Activated T-cell treated with anti-CD3 and anti-CD28 coated beads, Interleukin-2, amount 50 U/mL, for 24 hours (primary cell): ENCODE measurements at regions not wholly inside any gene's neighbourhood (a gene's known extent, or its start where the extent isn't known, plus 50 kb on each side); places are given as distances from the start of the nearest gene placed in this dataset.
"Not testable (repeated sequence)": the region's sequence is repeated elsewhere in the genome, so short reads cannot be mapped to it uniquely, and the experiment has no call there.

Experiments
- DNase-seq: peaks from one replicate; pipeline ENCODE4 v3.0.0-alpha.2; 2020
- H3K27ac Mint-ChIP-seq: 2 replicates; pipeline ENCODE4 v1.8.0; 2020; ENCODE audit warnings: mild to moderate bottlenecking, mixed read lengths
- H3K27me3 Mint-ChIP-seq: 2 replicates; pipeline ENCODE4 v1.8.0; 2020; ENCODE audit warnings: mixed read lengths
- H3K36me3 Mint-ChIP-seq: 2 replicates; pipeline ENCODE4 v1.8.0; 2020; ENCODE audit warnings: low read depth, mixed read lengths
- H3K4me1 Mint-ChIP-seq: 2 replicates; pipeline ENCODE4 v1.8.0; 2020; ENCODE audit warnings: low read depth, mixed read lengths
- H3K4me3 Mint-ChIP-seq: 2 replicates; pipeline ENCODE4 v1.8.0; 2020; ENCODE audit warnings: mild to moderate bottlenecking, moderate library complexity, mixed read lengths
- H3K9me3 Mint-ChIP-seq: 2 replicates; pipeline ENCODE4 v1.8.0; 2020; ENCODE audit warnings: mixed read lengths

DNA sequence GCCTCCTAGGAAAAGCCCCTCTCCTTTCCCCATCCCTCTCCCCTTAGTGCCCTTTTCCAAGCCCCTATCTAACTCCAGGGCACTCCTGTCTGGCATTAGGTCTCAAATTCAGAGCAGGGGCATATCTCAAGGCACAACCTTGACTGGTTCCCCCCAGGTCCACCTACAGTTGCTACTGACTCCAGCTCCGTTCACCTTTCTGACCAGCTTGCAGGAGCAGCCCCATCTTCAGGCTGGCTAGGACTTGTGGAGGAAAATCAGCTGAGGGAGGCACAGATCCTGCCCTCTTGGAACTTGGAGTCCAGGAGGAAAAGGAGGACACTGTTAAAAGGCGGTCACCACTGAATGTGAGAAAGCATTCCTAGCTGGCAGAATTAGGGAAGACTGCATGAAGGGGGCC lies 152.4 kb downstream of the ZFP36L2 start:
- H3K27me3 Mint-ChIP-seq, result no peaks in the 10 kb centered on the region
- H3K36me3 Mint-ChIP-seq, result no peaks in the 10 kb centered on the region
- H3K27ac Mint-ChIP-seq, result no peak overlapping the region

GRCh38 chr2:43073401-43073825 lies 153.0 kb downstream of the ZFP36L2 start:
- H3K27me3 Mint-ChIP-seq, result no peaks in the 10 kb centered on the region
- H3K9me3 Mint-ChIP-seq, result no peaks in the 10 kb centered on the region

More for the DNA sequence above, 152.4 kb downstream of the ZFP36L2 start:
- no peaks in the 10 kb centered on the region for H3K4me1 Mint-ChIP-seq
- H3K4me3 Mint-ChIP-seq, result no peak overlapping the region
- H3K9me3 Mint-ChIP-seq, result no peaks in the 10 kb centered on the region
- no peak for DNase-seq

DNA sequence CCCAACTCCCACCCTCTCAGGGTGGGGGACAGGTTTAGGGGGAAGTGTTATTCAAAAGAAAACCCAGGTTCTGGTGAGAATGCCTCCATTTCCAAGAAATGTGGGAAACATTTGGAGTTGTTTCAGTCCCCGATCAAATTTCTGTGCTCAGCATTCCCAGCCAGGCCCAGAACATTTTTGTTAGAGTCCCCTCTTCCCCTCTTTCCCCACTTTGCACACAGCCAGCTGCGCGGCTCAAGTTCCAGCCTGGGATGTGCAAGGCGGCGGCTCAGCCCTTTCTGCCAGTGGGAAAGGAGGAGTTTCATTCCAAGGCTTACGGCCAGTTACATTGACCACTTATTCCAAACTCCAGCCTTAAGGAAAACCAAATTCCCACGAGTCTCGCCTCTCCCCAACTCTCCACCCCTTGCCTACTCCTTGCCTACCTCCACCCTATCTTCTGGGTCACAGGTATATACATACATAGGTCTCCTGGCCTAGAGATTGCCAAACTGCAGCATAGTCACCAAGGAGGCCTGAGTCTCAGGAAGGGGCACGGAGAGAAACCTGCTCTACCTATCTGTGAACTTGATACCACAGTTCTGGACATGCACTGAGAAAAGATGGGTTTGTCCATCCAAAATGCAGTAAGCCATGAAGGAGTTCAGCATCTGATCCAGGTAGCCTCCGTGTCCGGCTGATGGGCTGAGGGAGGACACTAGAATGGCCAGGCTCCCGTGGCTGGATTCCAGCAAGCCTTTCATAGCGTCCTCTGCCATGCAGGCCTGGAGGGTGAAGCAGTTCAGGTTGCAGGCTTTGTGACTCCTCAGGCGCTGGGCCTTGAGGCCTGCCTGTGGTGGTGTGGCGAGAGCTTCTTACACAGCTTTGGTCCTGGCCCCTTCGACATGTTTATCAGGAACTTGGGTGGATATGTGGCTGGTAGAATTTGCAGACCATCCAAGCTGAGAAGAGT lies 154.5 kb downstream of the ZFP36L2 start:
- Mint-ChIP-seq H3K4me3 (no peak overlapping the region), H3K4me1 (no peaks in the 10 kb centered on the region), H3K36me3 (no peaks in the 10 kb centered on the region), H3K9me3 (no peaks in the 10 kb centered on the region), H3K27ac (no peak overlapping the region), H3K27me3 (no peaks in the 10 kb centered on the region)
- no peak for DNase-seq

More at GRCh38 chr2:43073401-43073825, 153.0 kb downstream of the ZFP36L2 start:
- Mint-ChIP-seq H3K4me1 (no peaks in the 10 kb centered on the region), H3K4me3 (no peak overlapping the region), H3K36me3 (no peaks in the 10 kb centered on the region), H3K27ac (no peak overlapping the region)
- no peak for DNase-seq

DNA sequence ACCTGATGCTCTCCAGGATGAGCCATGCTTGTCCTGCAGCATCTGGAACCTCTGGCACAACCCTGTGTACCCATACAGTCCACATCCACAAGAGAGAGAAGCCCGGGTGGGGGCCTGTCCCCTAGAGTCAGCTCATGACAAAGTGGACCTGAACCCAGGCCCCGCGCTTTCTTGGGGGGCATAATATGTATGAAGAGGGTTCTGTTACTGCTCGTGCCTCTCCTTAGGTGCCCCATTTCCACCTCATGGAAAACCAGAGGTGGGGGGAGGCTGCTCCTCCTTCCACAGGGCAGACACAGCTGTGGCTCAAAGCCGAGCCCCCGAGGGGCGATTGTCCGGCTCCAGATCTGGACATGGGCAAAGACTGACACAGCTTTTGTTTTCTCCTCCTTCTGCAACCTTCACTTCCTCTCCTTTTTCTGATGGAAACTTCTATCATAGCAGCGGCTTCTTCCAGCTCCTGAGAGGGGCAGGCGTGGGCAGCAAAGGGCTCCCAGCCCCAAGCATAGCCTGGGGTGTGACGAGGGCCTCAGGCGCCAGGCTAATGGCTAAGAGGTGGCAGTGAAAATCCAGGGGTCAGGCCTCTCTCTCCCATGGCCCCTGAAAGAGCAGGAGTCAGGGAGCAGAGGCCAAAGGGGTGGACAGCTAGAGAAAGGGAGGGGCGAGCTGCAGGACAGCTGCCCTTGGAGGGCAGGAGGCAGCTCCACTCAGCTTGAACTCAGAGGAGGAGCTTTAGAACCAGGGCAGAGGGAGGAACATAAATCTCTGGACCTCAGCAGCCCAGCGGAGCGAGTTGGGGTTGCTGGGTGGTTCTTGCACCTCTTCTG lies 155.5 kb downstream of the ZFP36L2 start:
- no peak overlapping the region for H3K27ac Mint-ChIP-seq
- H3K4me1 Mint-ChIP-seq, result no peaks in the 10 kb centered on the region

DNA sequence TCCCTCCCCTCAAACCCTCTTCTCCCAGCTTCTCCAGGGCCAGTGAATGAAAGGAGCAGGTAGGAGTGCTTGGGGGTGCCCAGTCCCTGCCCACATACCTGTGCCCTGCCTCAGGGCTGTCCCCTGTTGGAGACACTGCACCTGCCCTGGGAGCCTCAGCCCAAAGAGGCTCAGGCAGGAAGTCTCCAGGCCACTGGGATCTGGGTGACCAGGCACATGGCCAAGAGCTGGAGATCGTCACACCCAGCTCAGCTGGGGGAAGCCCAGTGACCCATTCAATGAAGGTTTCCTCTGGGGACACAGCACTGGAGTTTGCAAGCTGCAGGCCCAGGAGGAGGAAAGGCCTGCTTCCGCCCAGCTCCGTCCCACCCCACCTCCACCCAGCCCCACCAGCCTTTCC lies 156.4 kb downstream of the ZFP36L2 start:
- no peaks in the 10 kb centered on the region for H3K36me3 Mint-ChIP-seq
- H3K27ac Mint-ChIP-seq, result no peak overlapping the region
- H3K9me3 Mint-ChIP-seq, result no peaks in the 10 kb centered on the region
- no peak for DNase-seq
- H3K4me1 Mint-ChIP-seq, result no peaks in the 10 kb centered on the region
- no peak overlapping the region for H3K4me3 Mint-ChIP-seq
- H3K27me3 Mint-ChIP-seq, result no peaks in the 10 kb centered on the region

More for the DNA sequence above, 155.5 kb downstream of the ZFP36L2 start:
- no peak for DNase-seq
- no peaks in the 10 kb centered on the region for H3K9me3 Mint-ChIP-seq
- H3K36me3 Mint-ChIP-seq, result no peaks in the 10 kb centered on the region
- no peaks in the 10 kb centered on the region for H3K27me3 Mint-ChIP-seq
- no peak overlapping the region for H3K4me3 Mint-ChIP-seq

GRCh38 chr2:43068631-43069517 lies 157.5 kb downstream of the ZFP36L2 start:
- H3K4me3 Mint-ChIP-seq, result no peak overlapping the region
- no peaks in the 10 kb centered on the region for H3K27me3 Mint-ChIP-seq
- no peaks in the 10 kb centered on the region for H3K9me3 Mint-ChIP-seq
- DNase-seq, result no peak
- no peak overlapping the region for H3K27ac Mint-ChIP-seq
- H3K4me1 Mint-ChIP-seq, result no peaks in the 10 kb centered on the region
- H3K36me3 Mint-ChIP-seq, result no peaks in the 10 kb centered on the region

- no peaks in the 10 kb centered on the region for H3K9me3 Mint-ChIP-seq
- no peaks in the 10 kb centered on the region for H3K36me3 Mint-ChIP-seq
- no peaks in the 10 kb centered on the region for H3K4me1 Mint-ChIP-seq
- H3K27ac Mint-ChIP-seq, result no peak overlapping the region
- H3K27me3 Mint-ChIP-seq, result no peaks in the 10 kb centered on the region
- no peak overlapping the region for H3K4me3 Mint-ChIP-seq
- no peak for DNase-seq
Measured at GRCh38 chr2:43068041-43068533, 158.3 kb downstream of the ZFP36L2 start.

DNA sequence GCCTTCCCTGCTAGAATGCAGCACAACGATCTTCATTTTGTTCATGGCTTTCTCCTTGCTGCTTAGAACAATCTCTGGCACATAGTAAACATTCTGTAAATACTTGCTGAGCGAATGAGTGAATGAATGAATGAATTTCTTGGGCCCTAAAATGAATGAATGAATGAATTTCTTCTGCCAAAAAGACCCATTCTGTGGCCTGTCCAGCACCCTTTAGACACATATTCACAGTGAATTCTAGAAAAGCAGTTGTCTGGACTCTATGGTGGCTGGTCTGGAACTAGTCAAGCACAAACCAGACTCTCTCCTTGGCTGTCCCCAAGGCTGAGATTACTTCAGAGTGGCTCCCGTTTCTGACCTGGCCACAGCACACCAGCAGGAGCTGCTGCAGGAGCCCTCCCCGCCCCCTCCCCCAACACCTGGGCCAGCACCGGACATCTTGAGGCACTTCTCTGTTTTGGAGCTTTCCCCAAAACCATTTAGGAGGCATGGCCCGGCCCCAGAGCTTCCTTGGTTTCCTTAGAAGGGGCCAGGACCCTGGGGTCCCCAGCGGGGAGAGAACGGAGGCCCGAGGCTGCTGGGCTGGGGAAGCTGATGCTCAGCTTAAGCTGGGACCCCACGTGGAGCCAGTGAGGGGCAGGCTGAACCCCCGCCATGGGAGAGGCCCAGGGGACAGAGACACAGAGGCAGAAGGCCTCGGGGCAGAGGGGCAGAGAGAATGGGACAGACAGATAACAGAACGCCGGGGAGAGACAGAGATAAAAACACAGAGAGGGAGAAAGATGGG lies 159.0 kb downstream of the ZFP36L2 start:
- H3K4me1 Mint-ChIP-seq, result no peaks in the 10 kb centered on the region
- H3K4me3 Mint-ChIP-seq, result no peak overlapping the region
- H3K9me3 Mint-ChIP-seq, result no peaks in the 10 kb centered on the region
- H3K27ac Mint-ChIP-seq, result no peak overlapping the region
- no peak for DNase-seq
- H3K36me3 Mint-ChIP-seq, result no peaks in the 10 kb centered on the region
- no peaks in the 10 kb centered on the region for H3K27me3 Mint-ChIP-seq

- H3K4me1 Mint-ChIP-seq, H3K9me3 Mint-ChIP-seq, H3K4me3 Mint-ChIP-seq, H3K27me3 Mint-ChIP-seq, DNase-seq, H3K36me3 Mint-ChIP-seq, H3K27ac Mint-ChIP-seq: not testable (repeated sequence)
Measured at GRCh38 chr2:43066541-43067253, 159.7 kb downstream of the ZFP36L2 start.

DNA sequence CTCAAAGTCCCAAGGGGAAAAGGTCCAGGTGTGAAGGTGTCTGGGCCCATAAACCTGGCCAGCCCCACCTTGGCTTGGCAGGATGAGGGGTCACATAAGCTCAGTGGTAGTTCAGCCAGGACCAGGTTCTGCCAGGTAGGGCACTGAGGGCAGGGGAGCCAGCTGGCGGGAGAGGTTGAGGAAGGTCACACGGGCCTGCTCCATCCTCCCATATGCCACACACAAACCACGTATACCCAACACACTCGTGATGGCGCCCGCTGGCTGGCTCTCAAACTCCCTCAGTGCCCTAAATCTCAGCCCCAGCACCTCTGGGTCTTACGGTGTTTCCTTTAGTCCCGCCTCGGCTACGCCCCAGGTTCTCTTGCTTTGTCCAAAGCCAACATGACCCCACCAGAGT lies 160.5 kb downstream of the ZFP36L2 start:
- Mint-ChIP-seq H3K36me3 (no peaks in the 10 kb centered on the region), H3K4me1 (peaks cover 2% of the 10 kb centered on the region), H3K4me3 (no peak overlapping the region), H3K27ac (no peak overlapping the region), H3K9me3 (no peaks in the 10 kb centered on the region), H3K27me3 (no peaks in the 10 kb centered on the region)
- DNase-seq, result no peak

- no peaks in the 10 kb centered on the region for H3K36me3 Mint-ChIP-seq
- H3K4me1 Mint-ChIP-seq, result peaks cover 10% of the 10 kb centered on the region
- no peak overlapping the region for H3K27ac Mint-ChIP-seq
- H3K4me3 Mint-ChIP-seq, result no peak overlapping the region
- no peaks in the 10 kb centered on the region for H3K9me3 Mint-ChIP-seq
- H3K27me3 Mint-ChIP-seq, result no peaks in the 10 kb centered on the region
- DNase-seq, result no peak
Measured at GRCh38 chr2:43065036-43065435, 161.4 kb downstream of the ZFP36L2 start.

GRCh38 chr2:43063096-43063495 lies 163.3 kb downstream of the ZFP36L2 start:
- peaks cover 27% of the 10 kb centered on the region for H3K4me1 Mint-ChIP-seq
- H3K9me3 Mint-ChIP-seq, DNase-seq, H3K36me3 Mint-ChIP-seq, H3K4me3 Mint-ChIP-seq, H3K27ac Mint-ChIP-seq, H3K27me3 Mint-ChIP-seq: not testable (repeated sequence)

DNA sequence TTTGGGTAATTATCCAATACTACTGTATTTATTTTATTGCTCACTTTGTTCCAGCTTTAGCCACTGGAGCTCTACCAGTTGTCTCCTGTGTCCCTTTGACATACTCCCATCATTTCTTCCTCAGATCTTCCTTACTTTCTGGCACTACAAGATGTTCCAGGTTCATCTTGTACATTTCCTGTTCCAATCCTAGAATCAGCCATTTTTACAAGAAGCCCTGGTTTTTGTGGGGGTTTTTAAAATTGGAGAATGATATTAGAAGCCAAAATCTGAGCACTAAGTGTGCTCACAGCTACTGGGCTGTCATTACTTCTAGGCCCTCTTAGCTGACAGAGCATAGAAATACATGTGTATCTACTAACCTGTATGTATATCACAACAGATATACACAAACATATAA lies 164.3 kb downstream of the ZFP36L2 start:
- Mint-ChIP-seq H3K9me3 (no peaks in the 10 kb centered on the region), H3K4me1 (peaks cover 27% of the 10 kb centered on the region), H3K27me3 (no peaks in the 10 kb centered on the region), H3K4me3 (no peak overlapping the region), H3K36me3 (no peaks in the 10 kb centered on the region), H3K27ac (no peak overlapping the region)
- DNase-seq, result no peak
